ENCODE measurements at regions not wholly inside any gene's neighbourhood (a gene's known extent, or its start where the extent isn't known, plus 50 kb on each side); places are given as distances from the start of the nearest gene placed in this dataset.
"Not testable (repeated sequence)": the region's sequence is repeated elsewhere in the genome, so short reads cannot be mapped to it uniquely, and the experiment has no call there.

DNA sequence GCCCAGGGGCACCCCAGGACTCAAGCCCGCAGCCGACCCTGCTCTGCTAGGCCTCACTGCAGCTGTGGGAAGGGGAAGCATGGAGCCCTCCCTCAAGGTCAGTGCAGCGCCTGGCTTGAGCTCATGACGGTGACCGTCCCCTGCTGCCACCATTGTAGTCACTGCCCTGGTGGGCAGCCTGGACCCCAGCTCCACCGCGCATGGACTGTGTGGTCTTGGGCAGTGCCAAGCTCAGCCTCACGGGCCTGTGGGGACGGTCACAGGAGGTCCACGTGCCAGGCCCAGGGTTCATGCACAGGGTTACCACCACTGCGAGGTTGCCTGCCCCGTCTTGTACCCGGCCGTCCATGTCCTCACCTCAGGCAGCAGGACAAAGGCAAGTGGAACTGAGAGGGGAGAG is 342.9 kb downstream of the ADGRD1 start:
- DNase-seq; in situ Hi-C loops (cut with MboI; ENCODE audit: low pct_unique_long_range_greater_than_20kb, low sequenced_read_pairs): not testable (repeated sequence)

- in situ Hi-C loops (cut with MboI; ENCODE audit: low pct_unique_long_range_greater_than_20kb, low sequenced_read_pairs); DNase-seq: not testable (repeated sequence)
These were observed 345.0 kb downstream of the ADGRD1 start for GRCh38 chr12:131298526-131299369.

DNA sequence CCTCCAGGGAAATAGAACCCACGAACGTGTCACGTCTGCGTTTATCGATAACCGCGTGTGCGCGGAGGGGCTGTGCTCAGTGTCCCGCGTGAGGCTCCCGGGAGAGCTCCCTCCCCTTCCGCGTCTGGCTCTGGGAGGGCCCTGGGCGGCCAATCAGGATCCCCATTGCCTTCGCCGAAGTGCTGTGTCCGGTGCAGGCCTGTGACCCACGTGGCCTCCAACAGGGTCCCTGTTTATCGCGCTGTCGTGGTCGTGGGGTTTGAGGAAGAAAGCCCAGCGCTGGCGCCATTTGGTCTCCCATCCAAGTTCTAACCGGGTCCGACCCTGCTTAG is 345.6 kb downstream of the ADGRD1 start:
- DNase-seq; in situ Hi-C loops (cut with MboI; ENCODE audit: low pct_unique_long_range_greater_than_20kb, low sequenced_read_pairs): not testable (repeated sequence)

GRCh38 chr12:131303576-131303975 is 349.9 kb downstream of the ADGRD1 start:
- DNase-seq; in situ Hi-C loops (cut with MboI; ENCODE audit: low pct_unique_long_range_greater_than_20kb, low sequenced_read_pairs): not testable (repeated sequence)

DNA sequence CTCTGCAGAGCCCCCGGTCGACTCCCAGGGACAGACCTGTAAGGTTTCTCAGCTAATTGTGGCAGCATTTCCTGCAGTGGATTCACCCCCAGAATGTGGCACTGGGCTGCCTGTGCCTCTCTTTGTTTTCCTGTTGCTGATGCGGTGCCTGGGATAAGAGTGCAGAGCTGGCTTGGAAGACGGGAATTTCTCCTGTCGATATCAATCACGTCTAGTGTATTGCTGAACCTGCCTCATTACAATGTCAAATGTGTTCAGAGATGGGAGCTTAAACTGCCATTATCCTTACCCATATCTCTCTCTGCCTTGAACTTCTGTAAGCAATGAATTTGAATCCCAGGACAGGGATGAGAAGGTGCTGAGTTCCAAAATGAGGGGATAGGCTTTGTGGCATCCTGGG is 350.9 kb downstream of the ADGRD1 start:
- in situ Hi-C loops (cut with MboI; ENCODE audit: low pct_unique_long_range_greater_than_20kb, low sequenced_read_pairs); DNase-seq: not testable (repeated sequence)

GRCh38 chr12:131309700-131310099 is 356.0 kb downstream of the ADGRD1 start:
- DNase-seq: no peak
- in situ Hi-C loops (cut with MboI; ENCODE audit: low pct_unique_long_range_greater_than_20kb, low sequenced_read_pairs): no loop called here

DNA sequence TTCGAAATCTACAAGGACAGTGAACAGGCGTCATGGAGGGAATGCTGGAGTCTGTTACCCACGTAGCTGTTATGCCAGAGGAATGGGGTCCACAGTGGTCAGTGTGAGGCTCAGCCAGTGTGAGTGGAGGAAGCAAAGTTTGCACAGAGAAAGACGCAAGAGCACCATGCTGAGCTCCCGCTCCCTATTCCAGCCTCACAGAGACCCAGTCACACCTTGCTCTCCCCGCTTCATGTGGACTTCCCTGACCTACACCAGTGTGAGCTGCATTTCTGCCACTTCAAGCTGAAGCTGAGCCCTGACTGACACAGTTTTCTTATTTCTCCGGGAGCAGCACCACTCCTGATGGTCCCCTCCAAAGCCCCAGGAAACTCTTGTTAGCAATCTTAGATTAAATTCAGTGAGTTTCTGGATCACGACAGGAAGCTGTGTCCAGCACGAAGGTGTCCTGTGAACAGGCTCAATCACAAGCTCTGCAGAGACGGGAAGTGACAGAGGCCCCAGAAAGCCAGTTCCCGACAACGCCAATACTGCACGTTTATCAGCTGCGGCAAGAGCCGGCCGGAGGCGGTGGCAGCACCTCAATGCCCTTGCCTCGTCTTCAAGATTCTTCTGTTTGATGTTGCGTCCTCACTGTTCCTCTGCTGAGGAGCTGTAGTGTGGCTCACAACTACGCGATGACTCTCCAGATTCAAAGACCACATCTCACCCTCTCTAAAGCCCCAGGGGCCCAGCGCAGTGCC is 356.7 kb downstream of the ADGRD1 start:
- in situ Hi-C loops (cut with MboI; ENCODE audit: low pct_unique_long_range_greater_than_20kb, low sequenced_read_pairs); DNase-seq: not testable (repeated sequence)

DNA sequence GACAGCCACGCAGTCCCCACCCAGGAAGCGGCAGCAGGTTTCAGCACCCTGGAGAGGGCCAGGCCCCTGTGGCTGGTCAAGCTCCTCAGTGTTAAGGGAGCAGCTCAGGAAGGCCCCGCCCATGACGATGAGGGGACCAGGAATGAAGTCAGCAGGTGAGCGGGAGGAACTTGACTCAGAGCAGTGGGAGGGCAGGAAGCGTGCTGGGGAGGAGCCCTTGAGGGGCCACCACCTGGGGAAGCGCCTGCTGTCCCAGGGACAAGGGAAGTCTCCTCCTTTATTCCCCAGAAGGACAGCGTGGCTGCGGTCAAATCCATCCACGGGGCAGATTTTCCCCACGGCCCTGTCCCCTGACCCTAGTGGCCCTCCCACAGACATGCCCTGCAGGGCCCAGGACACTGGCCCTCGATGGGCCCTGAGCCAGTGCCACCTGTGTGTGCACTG is 357.6 kb downstream of the ADGRD1 start:
- in situ Hi-C loops (cut with MboI; ENCODE audit: low pct_unique_long_range_greater_than_20kb, low sequenced_read_pairs); DNase-seq: not testable (repeated sequence)

DNA sequence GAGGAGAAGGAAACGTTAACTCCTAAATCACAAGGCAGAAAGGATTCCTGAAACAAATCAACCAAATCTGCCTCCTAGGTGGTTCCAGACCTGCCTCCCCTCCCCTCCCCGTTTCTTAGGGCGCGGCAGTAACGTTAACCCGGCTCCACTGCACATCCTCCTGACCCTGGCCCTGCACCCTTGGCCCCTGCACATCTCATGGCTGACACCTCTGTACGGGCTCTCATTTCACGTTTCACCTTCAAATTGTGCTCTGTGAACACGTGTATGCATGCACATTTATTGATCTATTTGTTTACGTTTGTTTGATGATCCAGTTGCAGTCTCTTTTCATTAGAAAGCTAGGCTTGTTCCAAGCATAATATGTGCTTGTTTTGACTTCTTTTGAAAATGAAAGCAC is 358.1 kb downstream of the ADGRD1 start:
- no peak for DNase-seq
- in situ Hi-C loops (cut with MboI; ENCODE audit: low pct_unique_long_range_greater_than_20kb, low sequenced_read_pairs): no loop called here

DNA sequence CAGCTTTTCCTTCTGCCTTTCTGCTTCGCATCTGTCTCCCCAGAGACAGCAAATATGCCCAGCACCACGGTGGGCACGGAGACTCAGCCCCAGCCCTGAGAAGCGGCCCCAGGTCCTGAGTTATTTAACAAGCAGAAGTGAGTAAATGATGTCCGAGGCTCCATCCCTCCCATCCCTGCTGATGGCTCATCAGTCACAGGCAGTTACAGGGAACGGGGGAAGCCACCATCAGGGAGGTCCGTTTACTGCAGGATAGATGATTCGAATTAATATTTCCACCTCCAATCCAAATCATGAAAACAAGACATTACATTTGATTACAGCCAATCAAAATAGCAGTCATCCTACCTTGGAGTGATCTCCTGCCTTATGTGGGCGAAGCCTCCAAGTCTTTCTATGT is 358.7 kb downstream of the ADGRD1 start:
- in situ Hi-C loops (cut with MboI; ENCODE audit: low pct_unique_long_range_greater_than_20kb, low sequenced_read_pairs); DNase-seq: not testable (repeated sequence)

- in situ Hi-C loops (cut with MboI; ENCODE audit: low pct_unique_long_range_greater_than_20kb, low sequenced_read_pairs): no loop called here
- DNase-seq: no peak
These were observed 359.3 kb downstream of the ADGRD1 start for GRCh38 chr12:131312793-131313545.

- in situ Hi-C loops (cut with MboI; ENCODE audit: low pct_unique_long_range_greater_than_20kb, low sequenced_read_pairs): no loop called here
- DNase-seq: no peak
These were observed 359.9 kb downstream of the ADGRD1 start for GRCh38 chr12:131313635-131314034.

DNA sequence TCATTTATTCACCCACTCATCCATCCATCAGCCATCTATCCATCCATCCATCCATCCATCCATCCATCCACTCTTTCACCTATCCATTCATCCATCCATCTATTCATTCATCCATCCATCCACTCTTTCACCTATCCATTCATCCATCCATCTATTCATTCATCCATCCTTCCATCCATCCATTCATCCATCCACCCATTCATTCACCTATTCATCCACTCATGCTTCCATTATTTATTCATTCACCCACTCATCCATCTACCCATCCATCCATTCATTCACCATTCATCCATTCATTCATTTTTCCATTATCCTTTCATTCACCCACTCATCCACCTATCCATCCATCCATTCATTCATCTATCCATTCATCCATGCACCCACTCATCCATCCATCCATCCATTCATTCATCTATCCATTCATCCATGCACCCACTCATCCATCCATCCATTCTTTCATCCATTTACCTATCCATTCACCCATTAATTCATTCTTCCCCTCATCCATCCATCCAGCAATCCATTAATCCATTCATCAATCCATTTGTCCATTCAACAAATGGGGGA is 360.9 kb downstream of the ADGRD1 start:
- DNase-seq: no peak
- in situ Hi-C loops (cut with MboI; ENCODE audit: low pct_unique_long_range_greater_than_20kb, low sequenced_read_pairs): no loop called here

DNA sequence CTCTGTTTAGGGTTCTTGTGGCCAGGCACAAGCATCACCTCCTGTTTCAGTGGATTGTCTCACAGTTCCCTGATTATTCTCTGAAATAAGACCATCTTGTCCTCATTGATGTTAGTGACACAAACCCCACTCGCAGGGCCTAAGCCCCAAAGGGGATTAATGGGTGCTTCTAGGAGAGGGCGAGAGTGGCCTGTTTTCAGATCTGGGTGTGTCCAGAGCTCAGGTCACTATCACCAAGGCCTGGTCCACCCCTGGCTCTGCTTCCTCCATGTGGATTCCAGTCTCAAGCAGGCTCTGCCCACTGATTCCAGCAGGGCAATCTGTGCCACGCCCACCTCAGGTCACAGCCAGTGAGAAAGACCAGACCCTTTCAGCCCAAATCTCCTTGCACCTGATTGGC is 361.9 kb downstream of the ADGRD1 start:
- in situ Hi-C loops (cut with MboI; ENCODE audit: low pct_unique_long_range_greater_than_20kb, low sequenced_read_pairs): no loop called here
- no peak for DNase-seq

- in situ Hi-C loops (cut with MboI; ENCODE audit: low pct_unique_long_range_greater_than_20kb, low sequenced_read_pairs): no loop called here
These were observed 362.7 kb downstream of the ADGRD1 start for GRCh38 chr12:131316388-131316787.

DNA sequence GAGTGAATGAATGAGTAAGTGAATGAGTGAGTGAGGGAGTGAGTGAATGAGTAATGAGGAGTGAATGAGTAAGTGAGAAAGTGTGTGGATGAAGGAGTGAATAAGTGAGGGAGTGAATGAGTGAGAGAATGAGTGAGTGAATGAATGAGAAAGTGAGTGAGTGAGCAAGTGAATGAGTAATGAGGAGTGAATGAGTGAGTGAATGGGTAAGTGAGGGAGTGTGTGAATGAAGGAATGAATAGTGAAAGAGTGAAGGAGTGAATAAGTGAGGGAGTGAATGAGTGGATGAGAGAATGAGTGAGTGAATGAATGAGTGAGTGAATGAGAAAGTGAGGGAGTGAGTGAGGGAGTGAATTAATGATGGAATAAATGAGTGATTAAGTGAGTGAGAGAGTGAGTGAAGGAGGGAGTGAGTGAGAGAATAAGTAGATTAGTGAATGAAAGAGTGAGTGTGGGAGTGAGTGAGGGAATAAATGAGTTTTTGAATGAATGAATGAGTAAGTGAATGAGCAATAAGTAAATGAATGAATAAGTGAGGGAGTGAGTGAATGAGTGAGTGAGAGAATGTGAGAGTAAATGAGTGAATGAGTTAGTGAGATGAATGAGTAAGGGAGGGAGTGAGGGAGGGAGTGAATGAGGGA is 364.5 kb downstream of the ADGRD1 start:
- in situ Hi-C loops (cut with MboI; ENCODE audit: low pct_unique_long_range_greater_than_20kb, low sequenced_read_pairs): no loop called here
- DNase-seq: no peak

More at GRCh38 chr12:131316388-131316787, 362.7 kb downstream of the ADGRD1 start:
- DNase-seq: no peak

DNA sequence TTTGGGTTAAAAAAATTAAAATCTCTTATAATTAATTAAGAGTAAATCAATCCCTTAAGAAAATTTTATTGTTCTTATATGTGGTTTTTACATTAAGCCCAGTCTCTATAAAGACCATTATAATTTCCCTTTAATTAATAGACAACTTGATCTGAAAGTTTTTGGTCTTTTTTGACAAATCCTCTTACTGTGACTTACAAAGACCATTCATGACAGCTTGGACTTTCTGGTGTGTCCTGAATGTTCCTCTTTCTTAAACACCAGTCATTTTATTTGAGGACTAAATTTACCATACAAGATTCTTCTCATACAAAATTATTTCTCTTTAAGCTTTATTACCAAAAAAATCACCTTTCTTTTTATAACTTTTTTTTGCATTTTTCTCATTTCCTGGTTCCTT is 368.3 kb downstream of the ADGRD1 start:
- in situ Hi-C loops (cut with MboI; ENCODE audit: low pct_unique_long_range_greater_than_20kb, low sequenced_read_pairs): no loop called here
- DNase-seq: peak; percentile 36

DNA sequence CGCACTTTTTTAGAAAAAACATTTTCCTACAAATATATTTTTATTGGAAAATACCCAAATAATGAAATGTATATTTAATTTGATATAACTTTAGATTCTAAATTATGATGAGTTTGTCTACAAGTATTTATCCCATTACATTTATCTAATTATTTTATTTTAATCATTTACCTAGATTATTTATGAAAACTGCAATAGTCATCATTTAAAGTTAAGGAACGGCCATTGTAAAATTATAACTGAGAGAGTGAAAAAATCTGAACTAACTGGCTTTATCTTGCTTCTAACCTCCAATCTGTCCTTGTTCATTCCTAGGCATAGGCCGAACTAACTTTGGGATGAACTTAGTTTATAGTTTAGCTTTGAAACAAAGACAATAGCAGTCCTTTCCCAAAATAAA is 368.8 kb downstream of the ADGRD1 start:
- DNase-seq; in situ Hi-C loops (cut with MboI; ENCODE audit: low pct_unique_long_range_greater_than_20kb, low sequenced_read_pairs): not testable (repeated sequence)

GRCh38 chr12:131323879-131324278 is 370.2 kb downstream of the ADGRD1 start:
- DNase-seq: no peak
- in situ Hi-C loops (cut with MboI; ENCODE audit: low pct_unique_long_range_greater_than_20kb, low sequenced_read_pairs): no loop called here

All from KBM-7 (cell line).